Stromal cell of bone marrow (primary cell): ENCODE measurements at regions not wholly inside any gene's neighbourhood (a gene's known extent, or its start where the extent isn't known, plus 50 kb on each side); places are given as distances from the start of the nearest gene placed in this dataset.
"Not testable (repeated sequence)": the region's sequence is repeated elsewhere in the genome, so short reads cannot be mapped to it uniquely, and the experiment has no call there.

Experiments
- DNase-seq: peaks from one replicate; pipeline ENCODE4 v3.0.0-alpha.2; 2012; ENCODE audit warnings: low read depth

GRCh38 chr4:3866813-3867129 is 100.6 kb downstream of the ADRA2C start:
- DNase-seq = no peak

- no peak for DNase-seq
Observed at GRCh38 chr4:3867403-3868100, 101.4 kb downstream of the ADRA2C start.

GRCh38 chr4:3868211-3869173 is 102.3 kb downstream of the ADRA2C start:
- DNase-seq = no peak

- DNase-seq = no peak
Observed at GRCh38 chr4:3869174-3869572, 103.0 kb downstream of the ADRA2C start.

- no peak for DNase-seq
Observed at GRCh38 chr4:3869661-3870566, 103.7 kb downstream of the ADRA2C start.

GRCh38 chr4:3870567-3870962 is 104.4 kb downstream of the ADRA2C start:
- no peak for DNase-seq

- DNase-seq = no peak
Observed at GRCh38 chr4:3871181-3871852, 105.1 kb downstream of the ADRA2C start.

GRCh38 chr4:3871881-3872833 is 106.0 kb downstream of the ADRA2C start:
- DNase-seq = no peak

GRCh38 chr4:3872834-3873313 is 106.7 kb downstream of the ADRA2C start:
- no peak for DNase-seq

GRCh38 chr4:3873408-3874027 is 107.3 kb downstream of the ADRA2C start:
- no peak for DNase-seq

- DNase-seq = no peak
Observed at GRCh38 chr4:3874028-3874415, 107.8 kb downstream of the ADRA2C start.

GRCh38 chr4:3874525-3875110 is 108.4 kb downstream of the ADRA2C start:
- DNase-seq = no peak

- DNase-seq = no peak
Observed at GRCh38 chr4:3875466-3875865, 109.3 kb downstream of the ADRA2C start.

GRCh38 chr4:3876057-3876845 is 110.1 kb downstream of the ADRA2C start:
- DNase-seq = not testable (repeated sequence)

GRCh38 chr4:3877236-3877635 is 111.1 kb downstream of the ADRA2C start:
- no peak for DNase-seq

GRCh38 chr4:3877868-3878267 is 111.7 kb downstream of the ADRA2C start:
- no peak for DNase-seq

GRCh38 chr4:3878678-3879077 is 112.5 kb downstream of the ADRA2C start:
- no peak for DNase-seq

GRCh38 chr4:3879681-3880614 is 113.8 kb downstream of the ADRA2C start:
- DNase-seq = no peak
